IPS-18a (cell line): ENCODE measurements at regions not wholly inside any gene's neighbourhood (a gene's known extent, or its start where the extent isn't known, plus 50 kb on each side); places are given as distances from the start of the nearest gene placed in this dataset.

Experiments
- H3K27ac ChIP-seq: one replicate; pipeline ENCODE4 v1.5.1; 2013; ENCODE audit warnings: low read length
- H3K27me3 ChIP-seq: one replicate; pipeline ENCODE4 v1.6.1; 2013; ENCODE audit warnings: mild to moderate bottlenecking, low read length; ENCODE audit not compliant: control insufficient read depth, insufficient read depth
- H3K36me3 ChIP-seq: one replicate; pipeline ENCODE4 v1.6.1; 2013; ENCODE audit warnings: low read depth, low read length; ENCODE audit not compliant: control insufficient read depth
- H3K4me1 ChIP-seq: one replicate; pipeline ENCODE4 v1.6.1; 2013; ENCODE audit warnings: low read depth, low read length; ENCODE audit not compliant: control insufficient read depth
- H3K4me3 ChIP-seq: one replicate; pipeline ENCODE4 v1.5.1; 2013; ENCODE audit warnings: low read length
- H3K9ac ChIP-seq: one replicate; pipeline ENCODE4 v1.6.1; 2013; ENCODE audit warnings: mild to moderate bottlenecking, low read length, moderate library complexity
- H3K9me3 ChIP-seq: one replicate; pipeline ENCODE4 v1.6.1; 2013; ENCODE audit warnings: low read depth, low read length; ENCODE audit not compliant: control insufficient read depth

DNA sequence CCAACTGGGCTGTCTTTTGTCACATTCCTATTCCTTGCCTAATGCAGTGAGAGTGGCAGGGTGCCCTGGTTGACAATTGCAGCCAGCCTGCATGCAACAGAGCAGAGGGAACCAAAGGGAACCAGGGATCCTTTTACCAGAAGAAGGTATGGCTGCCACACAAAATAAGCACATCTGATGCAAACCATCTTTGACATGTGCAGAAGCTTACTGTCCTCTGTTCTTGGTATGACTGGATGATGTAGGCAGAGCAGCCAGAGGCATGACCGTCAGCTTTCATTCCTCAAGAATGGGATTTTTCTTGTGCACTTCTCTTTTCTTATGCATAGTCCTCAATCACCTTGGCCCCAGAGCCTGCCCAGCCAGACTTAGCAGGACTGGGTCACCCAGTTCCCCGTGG is 116.1 kb downstream of the UQCRFS1 start:
- Histone ChIP-seq H3K4me3 (no peak overlapping the region), H3K9ac (no peak overlapping the region), H3K9me3 (no peaks in the 10 kb centered on the region)

GRCh38 chr19:29093553-29093908 is 119.4 kb downstream of the UQCRFS1 start:
- no peak overlapping the region for H3K4me3 ChIP-seq
- H3K9ac ChIP-seq: no peak overlapping the region
- H3K4me1 ChIP-seq: peaks cover 12% of the 10 kb centered on the region
- H3K9me3 ChIP-seq: no peaks in the 10 kb centered on the region
- H3K27ac ChIP-seq: no peak overlapping the region
- H3K36me3 ChIP-seq: no peaks in the 10 kb centered on the region
- no peaks in the 10 kb centered on the region for H3K27me3 ChIP-seq

More for the DNA sequence above, 116.1 kb downstream of the UQCRFS1 start:
- H3K4me1 ChIP-seq: peaks cover 7% of the 10 kb centered on the region
- no peak overlapping the region for H3K27ac ChIP-seq
- H3K36me3 ChIP-seq: no peaks in the 10 kb centered on the region
- no peaks in the 10 kb centered on the region for H3K27me3 ChIP-seq

DNA sequence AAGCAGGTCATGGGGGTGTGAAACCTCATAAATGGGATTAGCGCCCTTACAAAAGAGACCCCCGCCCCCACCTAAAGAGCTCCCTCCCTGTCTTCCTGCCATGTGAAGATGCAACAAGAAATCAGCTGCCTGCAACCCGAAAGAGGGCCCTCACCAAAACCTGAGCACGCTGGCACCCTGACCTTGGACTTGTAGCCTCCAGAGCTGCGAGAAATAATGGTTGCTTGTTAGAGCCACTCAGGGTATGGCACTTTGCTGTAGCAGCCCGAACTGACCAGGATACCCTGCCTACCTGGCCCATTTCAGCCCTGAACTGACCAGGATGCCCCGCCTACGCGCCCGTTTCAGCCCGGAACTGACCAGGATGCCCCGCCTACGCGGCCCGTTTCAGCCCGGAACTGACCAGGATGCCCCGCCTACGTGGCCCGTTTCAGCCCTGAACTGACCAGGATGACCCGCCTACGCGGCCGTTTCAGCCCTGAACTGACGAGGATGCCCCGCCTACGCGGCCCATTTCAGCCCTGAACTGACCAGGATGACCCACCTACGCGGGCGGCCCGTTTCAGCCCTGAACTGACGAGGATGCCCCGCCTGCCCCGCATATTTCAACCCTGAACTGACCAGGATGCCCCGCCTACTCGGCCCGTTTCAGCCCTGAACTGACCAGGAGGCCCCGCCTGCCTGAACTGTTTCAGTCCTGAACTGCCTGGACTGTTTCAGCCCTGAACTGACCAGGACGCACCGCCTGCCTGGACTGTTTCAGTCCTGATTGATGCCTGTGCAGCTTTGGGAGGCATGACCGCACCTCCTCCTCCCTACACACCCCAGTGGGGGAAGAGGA is 120.0 kb downstream of the UQCRFS1 start:
- Histone ChIP-seq H3K27me3 (no peaks in the 10 kb centered on the region), H3K9ac (no peak overlapping the region), H3K36me3 (no peaks in the 10 kb centered on the region), H3K9me3 (no peaks in the 10 kb centered on the region), H3K4me1 (peaks cover 12% of the 10 kb centered on the region), H3K27ac (no peak overlapping the region), H3K4me3 (no peak overlapping the region)

DNA sequence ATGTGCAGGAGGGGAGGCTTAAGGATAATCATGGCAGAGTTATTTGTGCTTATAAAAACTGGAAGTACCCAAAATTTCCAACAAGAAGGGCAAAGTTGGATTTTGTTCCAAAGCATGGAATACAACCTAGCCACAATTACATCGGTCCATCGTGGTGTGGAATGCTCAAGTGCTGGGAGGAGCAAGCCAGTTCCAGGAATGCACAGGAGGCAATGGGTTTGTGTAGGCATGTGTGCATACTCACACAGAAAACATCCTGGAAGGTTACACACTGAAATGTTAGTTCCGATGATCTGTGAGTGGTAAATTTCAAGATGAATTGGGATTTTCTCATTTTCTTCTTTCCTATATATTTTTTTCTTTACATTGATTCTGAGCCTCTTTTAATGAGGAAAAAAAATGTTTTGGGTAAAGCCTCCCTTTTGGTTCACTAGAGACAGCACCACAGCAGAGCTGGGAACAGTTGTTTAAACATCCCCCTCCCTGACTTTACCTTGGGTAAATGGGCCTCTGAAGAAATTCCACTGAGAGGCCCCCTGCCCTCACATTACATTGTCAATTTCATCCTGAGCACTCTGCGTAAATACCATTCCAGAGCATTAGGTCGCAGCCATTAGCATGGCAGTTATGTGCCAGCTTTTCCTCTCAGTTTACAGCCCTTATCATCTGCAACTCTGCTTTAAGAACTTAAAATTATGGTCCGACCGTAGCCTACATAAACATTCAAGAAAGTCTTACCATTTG is 122.0 kb downstream of the UQCRFS1 start:
- Histone ChIP-seq H3K27me3 (no peaks in the 10 kb centered on the region), H3K9me3 (no peaks in the 10 kb centered on the region), H3K4me1 (peaks cover 5% of the 10 kb centered on the region)

GRCh38 chr19:29089315-29089870 is 123.6 kb downstream of the UQCRFS1 start:
- Histone ChIP-seq H3K4me1 (peaks cover 5% of the 10 kb centered on the region), H3K27ac (no peak overlapping the region), H3K27me3 (no peaks in the 10 kb centered on the region), H3K4me3 (no peak overlapping the region), H3K9me3 (no peaks in the 10 kb centered on the region), H3K36me3 (no peaks in the 10 kb centered on the region), H3K9ac (no peak overlapping the region)

More for the DNA sequence above, 122.0 kb downstream of the UQCRFS1 start:
- no peak overlapping the region for H3K4me3 ChIP-seq
- H3K27ac ChIP-seq: no peak overlapping the region
- no peak overlapping the region for H3K9ac ChIP-seq
- no peaks in the 10 kb centered on the region for H3K36me3 ChIP-seq

DNA sequence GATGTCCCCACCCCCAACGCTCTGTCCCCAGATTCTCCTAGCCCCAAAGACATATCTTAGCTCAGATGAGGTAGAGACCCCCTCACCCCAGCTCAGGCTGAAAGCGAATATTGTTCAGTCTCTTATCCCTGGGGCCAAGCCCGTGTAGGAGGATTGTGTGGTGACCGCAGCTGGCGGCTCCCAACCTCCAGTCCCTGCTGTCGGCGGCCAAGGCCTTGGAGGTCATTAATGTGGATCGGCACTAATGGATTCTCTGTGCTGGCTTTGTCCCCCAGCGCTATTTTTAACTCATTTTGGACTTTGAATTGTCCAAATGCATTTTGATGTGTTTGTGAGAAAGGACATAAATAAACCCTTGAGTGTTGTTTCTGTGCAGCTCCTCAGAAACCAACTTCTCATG is 124.2 kb downstream of the UQCRFS1 start:
- no peak overlapping the region for H3K9ac ChIP-seq
- H3K9me3 ChIP-seq: no peaks in the 10 kb centered on the region
- no peaks in the 10 kb centered on the region for H3K27me3 ChIP-seq
- no peak overlapping the region for H3K4me3 ChIP-seq
- peaks cover 5% of the 10 kb centered on the region for H3K4me1 ChIP-seq
- H3K27ac ChIP-seq: no peak overlapping the region
- H3K36me3 ChIP-seq: no peaks in the 10 kb centered on the region

DNA sequence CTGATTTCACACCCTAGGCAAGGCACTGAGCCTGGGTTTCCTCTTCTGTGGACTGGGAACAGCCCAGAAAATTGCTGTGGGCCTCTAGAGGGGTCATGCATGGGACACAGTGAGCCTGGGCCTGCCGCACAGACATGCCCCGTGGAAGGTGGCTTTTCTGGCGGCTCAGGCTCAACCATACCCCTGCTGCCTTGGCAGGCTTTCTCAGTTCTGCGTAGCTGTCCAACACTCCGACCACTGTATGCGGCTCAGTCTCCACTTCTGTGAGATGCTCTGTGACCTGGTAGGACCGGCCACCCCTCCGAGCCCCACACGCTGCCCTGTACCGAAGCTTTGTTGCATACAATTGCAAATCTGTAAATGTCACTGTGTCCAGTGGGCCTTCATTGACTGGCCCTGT is 126.3 kb downstream of the UQCRFS1 start:
- no peak overlapping the region for H3K4me3 ChIP-seq
- H3K27me3 ChIP-seq: no peaks in the 10 kb centered on the region
- peaks cover 14% of the 10 kb centered on the region for H3K4me1 ChIP-seq
- H3K36me3 ChIP-seq: no peaks in the 10 kb centered on the region
- no peaks in the 10 kb centered on the region for H3K9me3 ChIP-seq
- H3K27ac ChIP-seq: no peak overlapping the region
- H3K9ac ChIP-seq: no peak overlapping the region

GRCh38 chr19:29086182-29086581 is 126.8 kb downstream of the UQCRFS1 start:
- no peaks in the 10 kb centered on the region for H3K27me3 ChIP-seq
- no peak overlapping the region for H3K9ac ChIP-seq
- no peak overlapping the region for H3K27ac ChIP-seq
- H3K9me3 ChIP-seq: no peaks in the 10 kb centered on the region
- H3K36me3 ChIP-seq: no peaks in the 10 kb centered on the region
- no peak overlapping the region for H3K4me3 ChIP-seq
- H3K4me1 ChIP-seq: peaks cover 9% of the 10 kb centered on the region

DNA sequence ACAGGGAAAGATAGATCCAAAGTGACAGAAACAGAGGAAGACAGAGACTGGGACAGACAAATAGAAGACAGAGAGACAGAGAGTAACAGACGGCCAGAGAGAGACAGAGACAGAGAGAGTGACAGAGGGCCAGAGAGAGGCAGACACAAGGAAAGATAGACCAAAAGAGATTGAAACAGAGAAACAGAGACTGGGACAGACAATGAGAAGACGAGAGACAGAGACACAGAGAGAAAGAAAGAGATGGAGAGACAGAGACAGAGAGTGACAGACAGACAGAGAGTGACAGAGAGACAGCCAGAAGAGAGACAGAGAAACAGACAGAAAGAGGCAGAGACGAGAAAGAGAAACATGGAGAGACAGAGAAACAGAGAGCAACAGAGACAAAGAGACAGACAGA is 127.3 kb downstream of the UQCRFS1 start:
- no peaks in the 10 kb centered on the region for H3K36me3 ChIP-seq
- no peak overlapping the region for H3K9ac ChIP-seq
- H3K27me3 ChIP-seq: no peaks in the 10 kb centered on the region
- H3K27ac ChIP-seq: no peak overlapping the region
- H3K4me1 ChIP-seq: peaks cover 9% of the 10 kb centered on the region
- no peaks in the 10 kb centered on the region for H3K9me3 ChIP-seq
- no peak overlapping the region for H3K4me3 ChIP-seq

GRCh38 chr19:29085206-29085605 is 127.7 kb downstream of the UQCRFS1 start:
- H3K9me3 ChIP-seq: no peaks in the 10 kb centered on the region
- H3K9ac ChIP-seq: no peak overlapping the region
- H3K4me3 ChIP-seq: no peak overlapping the region
- H3K36me3 ChIP-seq: no peaks in the 10 kb centered on the region
- H3K4me1 ChIP-seq: peaks cover 9% of the 10 kb centered on the region
- no peak overlapping the region for H3K27ac ChIP-seq
- no peaks in the 10 kb centered on the region for H3K27me3 ChIP-seq

DNA sequence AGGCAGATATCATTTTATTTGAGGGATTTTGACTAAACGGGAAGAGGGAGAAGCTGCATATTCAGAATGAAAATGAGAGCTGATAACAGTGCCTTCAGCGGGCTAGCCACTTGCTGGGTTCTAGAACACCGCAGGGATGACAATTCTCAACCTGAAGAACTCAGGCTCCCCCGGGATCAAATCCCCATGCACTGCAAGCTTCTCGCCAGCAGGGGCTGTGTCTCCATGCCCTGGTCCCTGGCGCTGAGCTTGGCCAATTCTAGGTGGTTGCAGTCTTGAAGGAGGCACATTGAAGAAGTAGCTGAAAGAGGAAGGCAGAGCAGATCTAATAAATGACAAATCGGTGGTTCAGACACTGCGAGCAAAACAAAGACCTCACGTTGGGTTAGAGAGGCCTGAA is 128.7 kb downstream of the UQCRFS1 start:
- H3K27me3 ChIP-seq: no peaks in the 10 kb centered on the region
- H3K36me3 ChIP-seq: no peaks in the 10 kb centered on the region
- no peak overlapping the region for H3K27ac ChIP-seq
- no peak overlapping the region for H3K4me3 ChIP-seq
- H3K9me3 ChIP-seq: no peaks in the 10 kb centered on the region
- peaks cover 18% of the 10 kb centered on the region for H3K4me1 ChIP-seq
- no peak overlapping the region for H3K9ac ChIP-seq
